Upper lobe of left lung (tissue), 4 donors: ENCODE measurements at regions not wholly inside any gene's neighbourhood (a gene's known extent, or its start where the extent isn't known, plus 50 kb on each side); places are given as distances from the start of the nearest gene placed in this dataset.

Source experiments
- CTCF ChIP-seq, 6 experiments: fragments of 450-650 bp in 4 of 6; fragments of 200-600 bp in 2 of 6; sonication (generic) in 2 of 6; IDR thresholded peaks; one replicate each; pipeline ENCODE4 v1.5.1; 2016 to 2019; ENCODE audit warnings: antibody characterized with exemption in 6 of 6
- POLR2A ChIP-seq, 4 donors: fragments of 450-650 bp; IDR thresholded peaks; one replicate each; pipeline ENCODE4 v1.5.1; 2016 to 2017; ENCODE audit warnings: antibody characterized with exemption in 4 of 4, mild to moderate bottlenecking in 2 of 4
- POLR2AphosphoS5 ChIP-seq, 2 donors: sonication (generic); formaldehyde crosslinking; IDR thresholded peaks; one replicate each; pipeline ENCODE4 v1.5.1; 2017; ENCODE audit warnings: antibody characterized with exemption in 2 of 2

GRCh38 chr3:194933465-194933864 lies 247.8 kb downstream of the FAM43A start:
- TF ChIP-seq CTCF (IDR thresholded peaks at IDR 0.05) (no peak), POLR2A (IDR thresholded peaks at IDR 0.05) (no peak), POLR2AphosphoS5 (IDR thresholded peaks at IDR 0.05) (no peak)
